Small intestine (tissue), 7 donors: ENCODE measurements at regions not wholly inside any gene's neighbourhood (a gene's known extent, or its start where the extent isn't known, plus 50 kb on each side); places are given as distances from the start of the nearest gene placed in this dataset.

ENCODE experiments used
- DNase-seq, 2 donors: peaks; one replicate each; pipeline versions ENCODE4 v3.0.0 to v3.0.0-alpha.2; 2013
- FAIRE-seq: peaks from 2 replicates; lab custom pipeline; 2012; peaks lifted over from hg19 to GRCh38; lab: Jason Lieb, UNC
- H3K27ac ChIP-seq, 3 donors: one replicate each; pipeline ENCODE4 v1.5.1; 2013; ENCODE audit warnings: low read length in 2 of 3, mild to moderate bottlenecking in 2 of 3, control low read depth in 1 of 3, inconsistent platforms in 1 of 3, low read depth in 1 of 3, moderate library complexity in 1 of 3
- H3K27me3 ChIP-seq, 3 donors: one replicate each; pipeline ENCODE4 v1.6.1; 2013; ENCODE audit warnings: low read length in 3 of 3, inconsistent platforms in 1 of 3; ENCODE audit not compliant: control insufficient read depth in 3 of 3, insufficient read depth in 3 of 3
- H3K36me3 ChIP-seq, 3 donors: one replicate each; pipeline ENCODE4 v1.6.1; 2013; ENCODE audit warnings: low read length in 3 of 3, inconsistent platforms in 1 of 3, low read depth in 1 of 3, mild to moderate bottlenecking in 1 of 3, moderate library complexity in 1 of 3; ENCODE audit not compliant: control insufficient read depth in 3 of 3, insufficient read depth in 2 of 3
- H3K4me1 ChIP-seq, 3 donors: one replicate each; pipeline ENCODE4 v1.6.1; 2013; ENCODE audit warnings: low read length in 2 of 3, inconsistent platforms in 1 of 3, low read depth in 1 of 3, mild to moderate bottlenecking in 1 of 3, moderate library complexity in 1 of 3; ENCODE audit not compliant: control insufficient read depth in 3 of 3, insufficient read depth in 2 of 3
- H3K4me3 ChIP-seq, 3 donors: one replicate each; pipeline ENCODE4 v1.5.1; 2013; ENCODE audit warnings: low read length in 3 of 3, control low read depth in 1 of 3, inconsistent platforms in 1 of 3, low read depth in 1 of 3, mild to moderate bottlenecking in 1 of 3, moderate library complexity in 1 of 3
- H3K9me3 ChIP-seq, 2 donors: one replicate each; pipeline ENCODE4 v1.6.1; 2013; ENCODE audit warnings: low read depth in 1 of 2, low read length in 1 of 2; ENCODE audit not compliant: control insufficient read depth in 2 of 2, insufficient read depth in 1 of 2
- WGBS, 3 donors: extraction: QIAGEN DNeasy Blood & Tissue Kit; methylation state at CpG; one replicate each; pipeline ENCODE4 v1.1.7; 2013; 5-methylcytosine and 5-hydroxymethylcytosine counted together
- donor health status: healthy with polysubstance abuse.
- donor health status: control.
- donor health status: control.
- donor health status: Bipolar disorder and iron deficiency.
- donor health status: healthy.

GRCh38 chr15:93880358-93880757, 351.0 kb upstream of the MCTP2 start:
- WGBS, 3 donors, result 73 to 81% (median 79%) methylated on average over 1 of the region's 1 CpG
- Histone ChIP-seq H3K4me1 (no peaks in the 10 kb centered on the region), H3K36me3 (no peaks in the 10 kb centered on the region), H3K27me3 (no peaks in the 10 kb centered on the region), H3K27ac (no peak overlapping the region), H3K4me3 (no peak overlapping the region), H3K9me3 (no peaks in the 10 kb centered on the region)
- DNase-seq (no peak), FAIRE-seq (no peak)

GRCh38 chr15:93870583-93870982, 360.8 kb upstream of the MCTP2 start:
- H3K9me3 ChIP-seq, result no peaks in the 10 kb centered on the region
- no peaks in the 10 kb centered on the region for H3K36me3 ChIP-seq
- no peaks in the 10 kb centered on the region for H3K27me3 ChIP-seq
- 81 to 86% (median 83%) methylated on average over 2 of the region's 2 CpGs for WGBS, 3 donors
- no peaks in the 10 kb centered on the region for H3K4me1 ChIP-seq
- H3K27ac ChIP-seq, result no peak overlapping the region
- H3K4me3 ChIP-seq, result no peak overlapping the region
- DNase-seq (no peak), FAIRE-seq (no peak)

GRCh38 chr15:93866948-93867347, 364.4 kb upstream of the MCTP2 start:
- H3K27ac ChIP-seq, result no peak overlapping the region
- H3K4me3 ChIP-seq, result no peak overlapping the region
- no peaks in the 10 kb centered on the region for H3K36me3 ChIP-seq
- FAIRE-seq (no peak), DNase-seq (no peak)
- H3K27me3 ChIP-seq, result no peaks in the 10 kb centered on the region
- H3K9me3 ChIP-seq, result no peaks in the 10 kb centered on the region
- 63 to 75% (median 65%) methylated on average over 1 of the region's 1 CpG for WGBS, 3 donors
- H3K4me1 ChIP-seq, result no peaks in the 10 kb centered on the region

- no peak for DNase-seq
- no peak overlapping the region for H3K27ac ChIP-seq
- WGBS, 3 donors, result 56 to 77% (median 71%) methylated on average over 6 of the region's 6 CpGs
Observed at GRCh38 chr15:93866476-93866875, 364.9 kb upstream of the MCTP2 start.

GRCh38 chr15:93865586-93865985, 365.8 kb upstream of the MCTP2 start:
- Histone ChIP-seq H3K27me3 (no peaks in the 10 kb centered on the region), H3K27ac (no peak overlapping the region), H3K36me3 (no peaks in the 10 kb centered on the region), H3K4me1 (no peaks in the 10 kb centered on the region), H3K4me3 (no peak overlapping the region), H3K9me3 (no peaks in the 10 kb centered on the region)
- DNase-seq, result no peak
- no peak for FAIRE-seq
- WGBS, 3 donors, result 55 to 88% (median 76%) methylated on average over 4 of the region's 4 CpGs

More at GRCh38 chr15:93866476-93866875, 364.9 kb upstream of the MCTP2 start:
- Histone ChIP-seq H3K27me3 (no peaks in the 10 kb centered on the region), H3K4me3 (no peak overlapping the region), H3K4me1 (no peaks in the 10 kb centered on the region), H3K9me3 (no peaks in the 10 kb centered on the region), H3K36me3 (no peaks in the 10 kb centered on the region)
- no peak for FAIRE-seq

GRCh38 chr15:93862791-93863190, 368.6 kb upstream of the MCTP2 start:
- Histone ChIP-seq H3K27ac (peak overlapping the region in 1 of 3 donors; percentile 80), H3K36me3 (no peaks in the 10 kb centered on the region), H3K4me3 (no peak overlapping the region), H3K27me3 (no peaks in the 10 kb centered on the region), H3K4me1 (no peaks in the 10 kb centered on the region), H3K9me3 (no peaks in the 10 kb centered on the region)
- WGBS, 3 donors, result 62 to 88% (median 68%) methylated on average over 7 of the region's 7 CpGs
- no peak for FAIRE-seq
- peak in 1 of 2 donors; percentile 3 for DNase-seq

- peak overlapping the region in 1 of 3 donors; percentile 80 for H3K27ac ChIP-seq
- H3K4me3 ChIP-seq, result no peak overlapping the region
- no peaks in the 10 kb centered on the region for H3K9me3 ChIP-seq
- peak in 1 of 2 donors; percentile 31 for DNase-seq
- H3K36me3 ChIP-seq, result no peaks in the 10 kb centered on the region
- no peak for FAIRE-seq
- no peaks in the 10 kb centered on the region for H3K27me3 ChIP-seq
- H3K4me1 ChIP-seq, result no peaks in the 10 kb centered on the region
- 64 to 73% (median 65%) methylated on average over 5 of the region's 5 CpGs for WGBS, 3 donors
Observed at GRCh38 chr15:93861956-93862741, 369.2 kb upstream of the MCTP2 start.

- 79 to 89% (median 83%) methylated on average over 10 of the region's 10 CpGs for WGBS, 3 donors
- no peak overlapping the region for H3K4me3 ChIP-seq
- H3K9me3 ChIP-seq, result no peaks in the 10 kb centered on the region
- no peaks in the 10 kb centered on the region for H3K36me3 ChIP-seq
- FAIRE-seq (no peak), DNase-seq (peak in 1 of 2 donors; percentile 10)
- H3K27me3 ChIP-seq, result no peaks in the 10 kb centered on the region
- no peak overlapping the region for H3K27ac ChIP-seq
- no peaks in the 10 kb centered on the region for H3K4me1 ChIP-seq
Observed at GRCh38 chr15:93861413-93861812, 369.9 kb upstream of the MCTP2 start.
